H1 (cell line): ENCODE measurements at regions not wholly inside any gene's neighbourhood (a gene's known extent, or its start where the extent isn't known, plus 50 kb on each side); places are given as distances from the start of the nearest gene placed in this dataset.

ENCODE experiments used
- CTCF ChIA-PET: fragments of 300-600 bp; sonication (Branson Sonifier 250); formaldehyde crosslinking; loops from one replicate; lab custom pipeline; 2021; ENCODE audit not compliant: partially characterized antibody; lab: Charles Lee
- POLR2A ChIA-PET: fragments of 300-600 bp; sonication (Branson Sonifier 250); formaldehyde crosslinking; loops from one replicate; lab custom pipeline; 2021; ENCODE audit warnings: inconsistent platforms; ENCODE audit not compliant: partially characterized antibody; lab: Charles Lee
- DNase-seq, 2 experiments: peaks; one replicate each; pipeline versions ENCODE4 v3.0.0 to v3.0.0-alpha.2; 2010 to 2022; ENCODE audit warnings: low spot score in 2 of 2, low read depth in 1 of 2, mixed read lengths in 1 of 2
- FAIRE-seq: peaks from 2 replicates; lab custom pipeline; 2011; peaks lifted over from hg19 to GRCh38; lab: Jason Lieb, UNC
- H2AFZ ChIP-seq: 2 replicates; pipeline ENCODE4 v1.8.1; 2012; ENCODE audit warnings: low read length, inconsistent platforms
- H2AK5ac ChIP-seq: 2 replicates; pipeline ENCODE4 v1.6.1; 2013; ENCODE audit warnings: low read depth, low read length
- H2BK120ac ChIP-seq: replicated peaks from 2 replicates; pipeline ENCODE3; 2013; ENCODE audit warnings: low read depth, low read length, inconsistent platforms
- H2BK12ac ChIP-seq: 2 replicates; pipeline ENCODE4 v1.6.1; 2013; ENCODE audit warnings: low read depth, low read length
- H2BK15ac ChIP-seq: 2 replicates; pipeline ENCODE4 v1.6.1; 2013; ENCODE audit warnings: low read length
- H2BK20ac ChIP-seq: 2 replicates; pipeline ENCODE4 v1.6.1; 2013; ENCODE audit warnings: low read length
- H2BK5ac ChIP-seq: 2 replicates; pipeline ENCODE4 v1.6.1; 2013; ENCODE audit warnings: low read depth, low read length
- H3K14ac ChIP-seq: 2 replicates; pipeline ENCODE4 v1.6.1; 2013; ENCODE audit warnings: inconsistent platforms; ENCODE audit not compliant: insufficient read length
- H3K18ac ChIP-seq: 2 replicates; pipeline ENCODE4 v1.6.1; 2013; ENCODE audit warnings: low read length; ENCODE audit errors: extremely low read depth
- H3K23ac ChIP-seq: 2 replicates; pipeline ENCODE4 v1.6.1; 2013; ENCODE audit warnings: inconsistent platforms; ENCODE audit not compliant: insufficient read length
- H3K23me2 ChIP-seq: 2 replicates; pipeline ENCODE4 v1.6.1; 2013; ENCODE audit warnings: low read depth, low read length
- H3K27ac ChIP-seq: 2 replicates; pipeline ENCODE4 v1.6.1; 2011; ENCODE audit warnings: low read depth, low read length, inconsistent platforms
- H3K27me3 ChIP-seq, 4 experiments: replicated peaks in 1 of 4; 1 replicate in 1 of 4; 2 replicates in 3 of 4; pipeline versions ENCODE4 v1.6.1 to v1.8.1; 2011 to 2013; ENCODE audit warnings: low read length in 3 of 4, mild to moderate bottlenecking in 3 of 4, inconsistent platforms in 2 of 4, mixed read lengths in 2 of 4, moderate library complexity in 1 of 4; ENCODE audit not compliant: control insufficient read depth in 3 of 4, insufficient read depth in 3 of 4; ENCODE audit errors: extremely low read depth in 1 of 4
- H3K36me3 ChIP-seq, 4 experiments: 2 replicates each; pipeline versions ENCODE4 v1.6.1 to v1.8.1; 2011 to 2013; ENCODE audit warnings: mild to moderate bottlenecking in 4 of 4, low read length in 3 of 4, moderate library complexity in 2 of 4, control low read depth in 1 of 4, inconsistent platforms in 1 of 4; ENCODE audit not compliant: insufficient read depth in 4 of 4, control insufficient read depth in 2 of 4
- H3K4ac ChIP-seq: replicated peaks from 2 replicates; pipeline ENCODE3; 2013; ENCODE audit warnings: low read length, low read depth, mixed read lengths, inconsistent platforms; ENCODE audit not compliant: insufficient read length
- H3K4me1 ChIP-seq, 4 experiments: replicated peaks in 1 of 4; 1 replicate in 1 of 4; 2 replicates in 3 of 4; pipeline versions ENCODE4 v1.6.1 to v1.8.1; 2011 to 2013; ENCODE audit warnings: low read length in 3 of 4, inconsistent platforms in 2 of 4, mixed read lengths in 1 of 4; ENCODE audit not compliant: insufficient read depth in 4 of 4, control insufficient read depth in 3 of 4
- H3K4me2 ChIP-seq, 2 experiments: 2 replicates each; pipeline versions ENCODE4 v1.6.1 to v1.8.1; 2011 to 2013; ENCODE audit warnings: low read depth in 2 of 2, low read length in 2 of 2, control low read depth in 1 of 2, inconsistent platforms in 1 of 2, mild to moderate bottlenecking in 1 of 2; ENCODE audit not compliant: insufficient read depth in 1 of 2
- H3K4me3 ChIP-seq, 4 experiments: fragments of 200-600, 300-600 bp in 1 of 4; sonication (generic), shearing (Covaris generic), sonication (Bioruptor Twin) in 1 of 4; 2 replicates each; pipeline versions ENCODE4 v1.5.1 to v1.8.1; 2011 to 2016; ENCODE audit warnings: low read length in 4 of 4, low read depth in 3 of 4, control low read depth in 2 of 4, inconsistent platforms in 2 of 4, mild to moderate bottlenecking in 2 of 4, mixed read lengths in 1 of 4, moderate library complexity in 1 of 4; ENCODE audit not compliant: insufficient read depth in 2 of 4; ENCODE audit errors: extremely low read depth in 1 of 4
- H3K56ac ChIP-seq: replicated peaks from 2 replicates; pipeline ENCODE3; 2013; ENCODE audit warnings: low read depth, mild to moderate bottlenecking, mixed read lengths, low read length, inconsistent platforms; ENCODE audit not compliant: insufficient read length
- H3K79me1 ChIP-seq: 2 replicates; pipeline ENCODE4 v1.6.1; 2013; ENCODE audit warnings: low read depth, low read length, control low read depth
- H3K79me2 ChIP-seq, 2 experiments: 2 replicates each; pipeline versions ENCODE4 v1.6.1 to v1.8.1; 2012 to 2013; ENCODE audit warnings: low read length in 2 of 2, mild to moderate bottlenecking in 2 of 2, inconsistent platforms in 1 of 2; ENCODE audit not compliant: insufficient read depth in 2 of 2, control insufficient read depth in 1 of 2
- H3K9ac ChIP-seq, 4 experiments: replicated peaks in 1 of 4; 1 replicate in 1 of 4; 2 replicates in 3 of 4; pipeline versions ENCODE4 v1.6.1 to v1.8.1; 2011 to 2013; ENCODE audit warnings: low read depth in 3 of 4, low read length in 3 of 4, control low read depth in 2 of 4, mild to moderate bottlenecking in 2 of 4, moderate library complexity in 2 of 4, inconsistent platforms in 1 of 4; ENCODE audit errors: extremely low read depth in 1 of 4
- H3K9me3 ChIP-seq, 2 experiments: 2 replicates each; pipeline versions ENCODE4 v1.6.1 to v1.8.1; 2012 to 2013; ENCODE audit warnings: mild to moderate bottlenecking in 2 of 2, moderate library complexity in 2 of 2, control low read depth in 1 of 2, inconsistent platforms in 1 of 2, low read depth in 1 of 2, low read length in 1 of 2, mixed read lengths in 1 of 2; ENCODE audit not compliant: insufficient read depth in 2 of 2
- H4K20me1 ChIP-seq, 2 experiments: replicated peaks in 1 of 2; 2 replicates each; pipeline versions ENCODE3 to v1.8.1; 2011 to 2013; ENCODE audit warnings: inconsistent platforms in 2 of 2, low read length in 2 of 2, mild to moderate bottlenecking in 1 of 2; ENCODE audit not compliant: insufficient read depth in 2 of 2, control insufficient read depth in 1 of 2
- H4K5ac ChIP-seq: 2 replicates; pipeline ENCODE4 v1.6.1; 2013; ENCODE audit warnings: low read length, low read depth, mixed read lengths, inconsistent platforms; ENCODE audit not compliant: insufficient read length
- H4K8ac ChIP-seq: 2 replicates; pipeline ENCODE4 v1.8.0; 2013; ENCODE audit warnings: mild to moderate bottlenecking, moderate library complexity, low read length, inconsistent platforms; ENCODE audit not compliant: insufficient read depth; ENCODE audit errors: extremely low read depth
- H4K91ac ChIP-seq: replicated peaks from 2 replicates; pipeline ENCODE3; 2013; ENCODE audit warnings: low read length, mixed read lengths, inconsistent platforms; ENCODE audit not compliant: insufficient read length
- CEBPB ChIP-seq: IDR thresholded peaks from 2 replicates; pipeline ENCODE4 v1.6.1; 2012; ENCODE audit warnings: low read depth, low read length
- CHD2 ChIP-seq: IDR thresholded peaks from 2 replicates; pipeline ENCODE4 v1.6.1; 2012; ENCODE audit warnings: low read length, improper control_type of control experiment
- JUN ChIP-seq: IDR thresholded peaks from 2 replicates; pipeline ENCODE4 v1.6.1; 2011; ENCODE audit warnings: low read depth, mild to moderate bottlenecking, improper control_type of control experiment, low read length
- JUND ChIP-seq: IDR thresholded peaks from 2 replicates; pipeline ENCODE4 v1.6.1; 2011; ENCODE audit warnings: mild to moderate bottlenecking, improper control_type of control experiment, low read length
- RAD21 ChIP-seq, 2 experiments: IDR thresholded peaks in 1 of 2; conservative IDR thresholded peaks in 1 of 2; 2 replicates each; pipeline ENCODE4 v1.6.1; 2011; ENCODE audit warnings: low read depth in 2 of 2, low read length in 2 of 2, improper control_type of control experiment in 1 of 2, inconsistent platforms in 1 of 2, mild to moderate bottlenecking in 1 of 2, moderate library complexity in 1 of 2
- SIN3A ChIP-seq, 2 experiments: IDR thresholded peaks in 1 of 2; conservative IDR thresholded peaks in 1 of 2; 2 replicates each; pipeline ENCODE4 v1.6.1; 2011 to 2012; ENCODE audit warnings: low read length in 2 of 2, improper control_type of control experiment in 1 of 2, low read depth in 1 of 2, mild to moderate bottlenecking in 1 of 2
- SIRT6 ChIP-seq: IDR thresholded peaks from one replicate; pipeline ENCODE4 v1.7.1; 2012; ENCODE audit warnings: low read length, inconsistent platforms
- SIX5 ChIP-seq: IDR thresholded peaks from 2 replicates; pipeline ENCODE4 v1.6.1; 2011; ENCODE audit warnings: mild to moderate bottlenecking, low read depth, low read length
- SP4 ChIP-seq: IDR thresholded peaks from 2 replicates; pipeline ENCODE4 v1.6.1; 2012; ENCODE audit warnings: low read length, inconsistent platforms
- TCF12 ChIP-seq: IDR thresholded peaks from 2 replicates; pipeline ENCODE4 v1.6.1; 2011; ENCODE audit warnings: low read depth, mild to moderate bottlenecking, low read length
- TEAD4 ChIP-seq: IDR thresholded peaks from 2 replicates; pipeline ENCODE4 v1.6.1; 2012; ENCODE audit warnings: low read depth, low read length, inconsistent platforms, mixed read lengths

DNA sequence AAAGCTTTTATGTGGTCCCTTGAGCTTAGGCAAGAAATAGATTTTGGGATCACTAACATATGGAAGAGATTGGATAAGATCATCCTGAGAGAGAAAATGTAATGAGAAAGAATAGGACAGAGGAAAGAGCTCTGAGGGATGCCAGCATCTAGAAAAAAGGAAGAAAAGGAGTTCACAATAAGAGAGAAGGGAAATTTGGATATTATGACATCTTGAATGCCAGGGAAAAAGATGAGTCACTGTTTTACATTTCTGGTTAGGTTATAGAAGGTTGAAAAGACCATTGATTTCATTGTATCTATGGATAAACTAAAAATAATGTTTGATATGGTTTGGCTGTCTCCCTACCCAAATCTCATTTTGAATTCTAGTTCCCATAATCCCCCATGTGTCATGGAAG is 208.5 kb downstream of the MAD2L1 start:
- no peak for DNase-seq
- POLR2A ChIA-PET, result no interaction called here
- no peaks in the 10 kb centered on the region for H3K36me3 ChIP-seq
- no peak overlapping the region for H2AFZ ChIP-seq
- no peak overlapping the region for H2BK5ac ChIP-seq
- H2BK120ac ChIP-seq, result no peak overlapping the region
- no peaks in the 10 kb centered on the region for H3K79me1 ChIP-seq
- H3K27me3 ChIP-seq, result no peaks in the 10 kb centered on the region
- H3K4ac ChIP-seq, result no peak overlapping the region
- H3K4me2 ChIP-seq, result no peak overlapping the region
- no peak overlapping the region for H3K9ac ChIP-seq
- no peaks in the 10 kb centered on the region for H3K9me3 ChIP-seq
- H3K56ac ChIP-seq, result no peak overlapping the region
- H3K23me2 ChIP-seq, result no peaks in the 10 kb centered on the region
- no peaks in the 10 kb centered on the region for H3K4me1 ChIP-seq
- no peak overlapping the region for H2BK12ac ChIP-seq
- no peak overlapping the region for H3K27ac ChIP-seq
- no peak overlapping the region for H3K18ac ChIP-seq
- H3K14ac ChIP-seq, result no peak overlapping the region
- no peak overlapping the region for H2BK15ac ChIP-seq
- no peak overlapping the region for H2BK20ac ChIP-seq
- H4K8ac ChIP-seq, result no peak overlapping the region
- H4K5ac ChIP-seq, result no peak overlapping the region
- FAIRE-seq, result no peak
- no peak overlapping the region for H4K91ac ChIP-seq
- H3K23ac ChIP-seq, result no peak overlapping the region
- no peak overlapping the region for H2AK5ac ChIP-seq
- CTCF ChIA-PET, result no interaction called here
- no peaks in the 10 kb centered on the region for H4K20me1 ChIP-seq
- no peaks in the 10 kb centered on the region for H3K79me2 ChIP-seq
- H3K4me3 ChIP-seq, result no peak overlapping the region
- TF ChIP-seq JUN, result no peak
- TF ChIP-seq TCF12, result no peak
- TF ChIP-seq SIRT6, result no peak
- TF ChIP-seq CHD2, result no peak
- TF ChIP-seq SIN3A (conservative IDR thresholded peaks at IDR 0.05 in 1 of 2, IDR thresholded peaks at IDR 0.05 in 1 of 2; ENCODE audit: low read depth in 1 of 2, low read length in 2 of 2), result no peak
- no peak for TF ChIP-seq RAD21 (IDR thresholded peaks at IDR 0.05 in 1 of 2, conservative IDR thresholded peaks at IDR 0.05 in 1 of 2; ENCODE audit: low read depth in 2 of 2, low read length in 2 of 2)
- TF ChIP-seq JUND, result no peak
- no peak for TF ChIP-seq CEBPB
- no peak for TF ChIP-seq SP4
- TF ChIP-seq SIX5, result no peak
- TF ChIP-seq TEAD4, result no peak
